Naive thymus-derived CD8-positive, alpha-beta T cell (primary cell): ENCODE measurements at regions not wholly inside any gene's neighbourhood (a gene's known extent, or its start where the extent isn't known, plus 50 kb on each side); places are given as distances from the start of the nearest gene placed in this dataset.
A peak's percentile ranks its signal among the peaks of the same experiment; 100 is the strongest.

Source experiments
- ATAC-seq, 2 donors: fragments of 150-1000 bp; cut with Tn5 transposase in 1 of 2; sonication (Bioruptor Pico), chemical (Tn5 transposase) in 1 of 2; 1 replicate in 1 of 2; 2 replicates in 1 of 2; pipeline ENCODE4 v1.10.0; 2021; ENCODE audit warnings: mild to moderate bottlenecking in 2 of 2, moderate library complexity in 2 of 2
- POLR2A ChIA-PET: fragments of 350-600 bp; sonication (Branson Sonifier 250); formaldehyde crosslinking; loops from one replicate; lab custom pipeline; 2021; ENCODE audit warnings: antibody characterized with exemption; lab: Charles Lee
- DNase-seq, 10 donors: peaks; one replicate each; pipeline versions ENCODE4 v3.0.0 to v3.0.0-alpha.2; 2020 to 2022
- H3K27ac Mint-ChIP-seq, 10 donors: one replicate each; pipeline ENCODE4 v1.8.0; 2020 to 2022; ENCODE audit warnings: mild to moderate bottlenecking in 10 of 10, mixed read lengths in 10 of 10, moderate library complexity in 4 of 10, inconsistent platforms in 1 of 10
- H3K27me3 Mint-ChIP-seq, 5 donors: one replicate each; pipeline ENCODE4 v1.8.0; 2021 to 2022; ENCODE audit warnings: mixed read lengths in 5 of 5
- H3K36me3 Mint-ChIP-seq, 3 donors: one replicate each; pipeline ENCODE4 v1.8.0; 2020 to 2022; ENCODE audit warnings: mixed read lengths in 3 of 3, mild to moderate bottlenecking in 2 of 3, inconsistent platforms in 1 of 3
- H3K4me1 Mint-ChIP-seq, 4 donors: one replicate each; pipeline ENCODE4 v1.8.0; 2021 to 2022; ENCODE audit warnings: mixed read lengths in 4 of 4
- H3K4me3 Mint-ChIP-seq, 10 donors: one replicate each; pipeline ENCODE4 v1.8.0; 2020 to 2022; ENCODE audit warnings: mild to moderate bottlenecking in 10 of 10, mixed read lengths in 10 of 10, moderate library complexity in 6 of 10, inconsistent platforms in 1 of 10
- H3K9me3 Mint-ChIP-seq, 9 donors: one replicate each; pipeline ENCODE4 v1.8.0; 2020 to 2022; ENCODE audit warnings: mixed read lengths in 9 of 9, mild to moderate bottlenecking in 3 of 9, inconsistent platforms in 1 of 9, moderate library complexity in 1 of 9

DNA sequence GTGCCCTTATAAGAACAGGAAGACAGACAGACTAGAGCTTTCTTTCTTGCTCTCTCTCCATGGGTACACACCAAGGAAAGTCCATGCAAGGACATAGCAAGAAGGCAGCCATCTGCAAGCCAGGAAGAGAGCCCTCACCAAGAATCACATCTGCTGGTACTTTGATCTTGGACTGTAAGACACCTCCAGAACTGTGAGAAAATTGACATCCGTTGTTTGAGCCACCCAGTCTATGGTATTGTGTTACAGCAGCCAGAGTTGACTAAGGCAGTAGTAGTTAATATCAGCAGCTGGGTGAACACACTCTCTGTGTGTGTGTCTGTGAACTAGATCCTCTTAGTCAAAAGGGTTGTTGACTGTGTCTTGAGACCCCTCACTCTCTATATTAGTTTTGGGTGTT, 53.8 kb upstream of the PPP2R5A start:
- ATAC-seq (no peak), DNase-seq (no peak)
- no peaks in the 10 kb centered on the region for H3K9me3 Mint-ChIP-seq
- H3K27ac Mint-ChIP-seq: no peak overlapping the region
- no peaks in the 10 kb centered on the region for H3K36me3 Mint-ChIP-seq
- peaks cover 0 to 2% (median 0%) of the 10 kb centered on the region in 5 donors for H3K27me3 Mint-ChIP-seq
- no peak overlapping the region for H3K4me3 Mint-ChIP-seq
- POLR2A ChIA-PET: no interaction called here
- H3K4me1 Mint-ChIP-seq: peaks cover 1 to 40% (median 8%) of the 10 kb centered on the region in 4 donors

DNA sequence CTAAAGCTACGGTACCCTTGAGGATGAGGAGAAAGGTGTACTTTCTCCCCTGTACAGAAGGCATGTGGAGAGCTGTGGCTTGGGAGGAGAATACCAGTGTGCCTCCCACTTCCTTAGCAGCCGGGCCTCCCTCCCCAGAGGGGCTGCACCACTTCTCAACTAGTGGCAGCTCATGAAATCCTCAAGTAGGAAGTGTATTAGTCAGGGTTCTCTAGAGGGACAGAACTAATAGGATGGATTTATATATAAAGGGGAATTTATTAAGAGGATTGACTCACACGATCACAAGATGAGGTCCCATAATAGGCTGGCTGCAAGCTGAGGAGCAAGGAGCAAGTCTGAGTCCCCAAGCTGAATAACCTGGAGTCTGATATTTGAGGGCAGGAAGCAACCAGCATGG, 53.1 kb upstream of the PPP2R5A start:
- Mint-ChIP-seq H3K27me3 (peaks cover 0 to 2% (median 0%) of the 10 kb centered on the region in 5 donors), H3K27ac (peak overlapping the region in 1 of 10 donors; percentile 38), H3K9me3 (no peaks in the 10 kb centered on the region), H3K4me3 (no peak overlapping the region), H3K36me3 (no peaks in the 10 kb centered on the region), H3K4me1 (peaks cover 0 to 37% (median 6%) of the 10 kb centered on the region in 4 donors)
- ATAC-seq (no peak), DNase-seq (no peak)
- POLR2A ChIA-PET: no interaction called here

DNA sequence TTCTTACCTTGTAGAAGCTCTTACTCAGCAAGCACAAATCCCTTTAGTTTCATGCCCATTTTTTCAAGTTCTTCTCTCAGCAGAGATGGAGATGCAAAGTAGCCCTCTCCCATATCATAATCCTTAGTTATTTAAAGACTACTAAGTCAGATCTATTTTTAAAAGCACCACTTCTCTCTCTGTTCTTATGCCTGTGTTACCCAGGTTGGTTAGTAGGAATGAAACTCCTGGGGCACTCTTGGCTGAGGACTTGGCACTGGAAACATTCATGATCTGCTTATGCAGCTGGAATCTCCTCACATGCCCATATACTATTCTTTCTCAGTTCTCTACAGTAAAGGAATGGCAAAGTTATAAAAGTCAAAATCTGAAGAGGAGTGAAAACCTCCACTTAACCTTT, 51.9 kb upstream of the PPP2R5A start:
- Mint-ChIP-seq H3K4me1 (peaks cover 0 to 35% (median 6%) of the 10 kb centered on the region in 4 donors), H3K27ac (peak overlapping the region in 1 of 10 donors; percentile 19), H3K27me3 (peaks cover 0 to 2% (median 0%) of the 10 kb centered on the region in 5 donors), H3K4me3 (no peak overlapping the region), H3K36me3 (no peaks in the 10 kb centered on the region), H3K9me3 (no peaks in the 10 kb centered on the region)
- DNase-seq (no peak), ATAC-seq (no peak)
- POLR2A ChIA-PET: no interaction called here

GRCh38 chr1:212234431-212235395, 50.5 kb upstream of the PPP2R5A start:
- H3K9me3 Mint-ChIP-seq: no peaks in the 10 kb centered on the region
- POLR2A ChIA-PET: no interaction called here
- ATAC-seq: no peak
- no peak overlapping the region for H3K4me3 Mint-ChIP-seq
- no peaks in the 10 kb centered on the region for H3K36me3 Mint-ChIP-seq
- H3K4me1 Mint-ChIP-seq: peaks cover 0 to 35% (median 4%) of the 10 kb centered on the region in 4 donors
- DNase-seq: no peak
- peak overlapping the region in 1 of 10 donors; percentile 13 for H3K27ac Mint-ChIP-seq
- peaks cover 0 to 2% (median 0%) of the 10 kb centered on the region in 5 donors for H3K27me3 Mint-ChIP-seq
